Omental fat pad (tissue), 3 donors: ENCODE measurements at regions not wholly inside any gene's neighbourhood (a gene's known extent, or its start where the extent isn't known, plus 50 kb on each side); places are given as distances from the start of the nearest gene placed in this dataset.

Source experiments
- ATAC-seq: fragments of 150-250 bp; one replicate; pipeline ENCODE4 v1.9.1; 2016; ENCODE audit warnings: mild to moderate bottlenecking, moderate library complexity; ENCODE audit not compliant: low FRiP score
- DNase-seq: peaks from one replicate; pipeline ENCODE4 v3.0.0-alpha.2; 2019; ENCODE audit warnings: low spot score
- TF ChIP-seq, protein P1 (sequence below), 3 donors: fragments of 450-650 bp; IDR thresholded peaks; one replicate each; pipeline ENCODE4 v1.5.1; 2016 to 2017; ENCODE audit warnings: antibody characterized with exemption in 3 of 3, mild to moderate bottlenecking in 3 of 3, moderate library complexity in 2 of 3

DNA sequence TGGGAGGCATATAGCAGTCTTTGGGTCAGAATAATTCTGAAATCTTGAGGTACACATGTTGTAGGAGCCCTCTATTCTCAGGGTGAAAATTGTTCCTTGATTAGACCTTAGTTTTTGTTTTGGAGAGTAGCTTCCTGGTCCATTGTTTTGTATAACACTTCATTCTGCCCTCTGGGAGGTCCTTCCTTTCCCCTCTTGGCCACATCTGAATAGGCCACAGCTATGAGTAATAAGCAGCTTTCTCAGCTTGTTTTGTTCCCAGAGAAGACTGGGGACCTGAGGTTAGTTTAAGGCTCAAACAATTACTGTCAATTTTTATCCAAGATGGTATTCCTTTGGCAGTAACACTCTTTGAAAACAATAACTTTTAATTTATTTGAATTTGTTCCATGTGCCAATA is 72.6 kb upstream of the NOL4 start:
- TF ChIP-seq, protein P1, sequence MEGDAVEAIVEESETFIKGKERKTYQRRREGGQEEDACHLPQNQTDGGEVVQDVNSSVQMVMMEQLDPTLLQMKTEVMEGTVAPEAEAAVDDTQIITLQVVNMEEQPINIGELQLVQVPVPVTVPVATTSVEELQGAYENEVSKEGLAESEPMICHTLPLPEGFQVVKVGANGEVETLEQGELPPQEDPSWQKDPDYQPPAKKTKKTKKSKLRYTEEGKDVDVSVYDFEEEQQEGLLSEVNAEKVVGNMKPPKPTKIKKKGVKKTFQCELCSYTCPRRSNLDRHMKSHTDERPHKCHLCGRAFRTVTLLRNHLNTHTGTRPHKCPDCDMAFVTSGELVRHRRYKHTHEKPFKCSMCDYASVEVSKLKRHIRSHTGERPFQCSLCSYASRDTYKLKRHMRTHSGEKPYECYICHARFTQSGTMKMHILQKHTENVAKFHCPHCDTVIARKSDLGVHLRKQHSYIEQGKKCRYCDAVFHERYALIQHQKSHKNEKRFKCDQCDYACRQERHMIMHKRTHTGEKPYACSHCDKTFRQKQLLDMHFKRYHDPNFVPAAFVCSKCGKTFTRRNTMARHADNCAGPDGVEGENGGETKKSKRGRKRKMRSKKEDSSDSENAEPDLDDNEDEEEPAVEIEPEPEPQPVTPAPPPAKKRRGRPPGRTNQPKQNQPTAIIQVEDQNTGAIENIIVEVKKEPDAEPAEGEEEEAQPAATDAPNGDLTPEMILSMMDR (IDR thresholded peaks at IDR 0.05) = no peak
- DNase-seq (no peak), ATAC-seq (no peak)

DNA sequence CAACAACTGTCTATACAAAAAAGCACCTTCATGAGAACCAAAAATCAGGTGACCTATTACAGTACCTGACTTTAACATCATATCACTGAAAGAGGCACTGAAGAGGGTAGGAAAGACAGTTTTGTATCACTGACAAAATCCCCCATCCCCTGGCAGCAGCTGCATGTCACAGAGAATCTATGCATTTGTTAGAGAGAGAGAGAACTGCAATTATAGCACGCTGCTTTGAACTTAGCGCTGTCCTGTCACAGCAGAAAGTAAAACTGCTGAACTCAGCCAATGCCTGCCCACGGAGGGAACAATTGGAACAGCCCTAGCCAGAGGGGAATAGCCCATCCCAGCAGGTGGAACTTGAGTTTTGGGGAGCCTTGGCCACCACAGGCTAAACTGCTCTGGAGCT is 75.1 kb upstream of the NOL4 start:
- TF ChIP-seq, protein P1 (IDR thresholded peaks at IDR 0.05) = no peak
- DNase-seq (no peak), ATAC-seq (no peak)

DNA sequence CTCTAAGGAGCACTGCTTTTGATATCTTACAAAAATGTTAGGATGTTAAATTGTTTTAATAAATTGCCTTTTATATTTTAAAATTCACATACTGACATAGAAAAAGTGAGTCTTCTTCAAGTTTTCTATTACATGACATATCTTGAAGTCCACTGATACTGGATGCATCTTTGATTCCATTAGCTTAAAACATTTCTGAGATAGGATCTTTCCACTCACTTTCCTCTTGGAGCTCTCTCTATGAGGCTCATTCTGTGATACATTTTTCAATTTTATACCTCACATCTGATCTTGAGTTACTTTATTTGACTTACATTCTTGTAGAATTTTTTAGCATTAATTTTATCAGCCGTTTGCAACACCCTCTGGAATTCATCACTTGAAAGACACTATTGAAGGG is 86.8 kb upstream of the NOL4 start:
- TF ChIP-seq, protein P1 (IDR thresholded peaks at IDR 0.05) = no peak
- DNase-seq (no peak), ATAC-seq (no peak)

DNA sequence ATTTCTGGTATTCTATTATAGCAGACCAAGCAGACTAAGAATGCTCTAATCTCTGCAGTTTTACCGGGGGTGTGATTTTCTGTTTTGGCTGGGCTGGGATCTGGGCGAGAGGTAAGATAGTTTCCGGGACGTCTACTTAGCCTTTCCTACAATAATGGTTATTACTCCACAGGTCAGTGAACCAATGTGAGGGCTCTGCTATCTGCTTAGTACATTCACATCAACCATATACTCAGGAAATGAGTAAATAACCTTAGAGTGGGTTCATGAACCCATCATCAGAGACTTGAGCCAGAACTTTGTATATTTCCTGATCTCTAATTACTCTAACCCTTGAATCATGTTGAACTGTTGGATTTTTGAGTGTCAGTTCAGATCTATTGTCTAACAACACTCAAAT is 90.1 kb upstream of the NOL4 start:
- TF ChIP-seq, protein P1 (IDR thresholded peaks at IDR 0.05) = no peak
- DNase-seq = no peak
- no peak for ATAC-seq

DNA sequence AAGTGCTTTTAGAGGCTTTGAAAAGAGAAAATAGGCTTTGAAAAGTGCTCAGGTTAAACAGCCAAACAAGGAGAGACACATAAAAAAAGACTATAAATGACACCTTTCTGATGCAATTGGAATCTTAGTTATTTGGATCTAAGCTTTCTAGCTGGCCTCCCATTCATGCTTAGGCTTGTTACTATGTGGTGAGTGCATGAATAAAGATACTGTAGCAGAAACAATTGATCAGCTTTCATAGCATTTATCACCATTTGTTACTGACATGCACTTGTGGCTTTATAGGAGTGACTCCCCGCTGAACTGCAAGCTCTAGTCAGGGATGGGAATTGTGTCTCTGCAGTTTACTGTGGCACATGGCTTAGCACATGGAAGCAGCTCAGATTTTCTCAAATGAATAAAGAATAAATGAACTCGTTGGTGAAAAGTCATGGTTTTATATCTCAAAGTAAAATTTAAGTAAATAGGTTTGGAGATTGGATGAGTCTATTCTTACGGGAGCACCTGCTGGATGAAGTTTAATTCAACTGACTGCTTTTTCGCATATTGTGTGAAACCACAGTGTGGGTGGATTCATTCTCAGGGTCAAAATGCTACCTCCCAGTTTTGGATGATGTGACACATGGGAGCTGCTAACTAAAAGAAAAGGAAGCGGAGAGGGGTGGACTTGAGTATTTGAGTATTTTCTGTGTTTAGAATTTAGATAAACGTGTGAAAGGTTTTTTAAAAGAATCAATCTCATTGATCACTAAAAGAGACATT is 91.1 kb upstream of the NOL4 start:
- TF ChIP-seq, protein P1 (IDR thresholded peaks at IDR 0.05) = no peak
- DNase-seq = no peak
- ATAC-seq = no peak

DNA sequence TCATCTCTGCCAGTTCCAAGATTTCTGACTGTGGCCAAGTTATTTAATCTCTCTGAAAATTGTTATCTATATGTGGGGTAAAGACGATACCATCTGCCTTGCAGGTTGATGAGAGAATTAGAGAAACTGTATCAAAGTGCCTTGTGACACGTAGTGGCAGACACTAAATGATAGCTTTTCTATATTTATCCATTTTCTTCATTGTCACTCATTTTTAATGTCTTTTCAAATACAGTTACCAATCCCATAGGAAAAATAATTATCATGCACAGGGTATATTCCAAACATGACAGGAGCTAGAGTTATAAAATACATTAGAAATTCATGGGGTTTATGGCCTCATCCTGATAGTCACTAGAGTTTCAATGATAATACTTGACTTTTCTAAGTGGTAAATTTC is 95.6 kb upstream of the NOL4 start:
- ATAC-seq (no peak), DNase-seq (no peak)
- TF ChIP-seq, protein P1 (IDR thresholded peaks at IDR 0.05) = no peak

DNA sequence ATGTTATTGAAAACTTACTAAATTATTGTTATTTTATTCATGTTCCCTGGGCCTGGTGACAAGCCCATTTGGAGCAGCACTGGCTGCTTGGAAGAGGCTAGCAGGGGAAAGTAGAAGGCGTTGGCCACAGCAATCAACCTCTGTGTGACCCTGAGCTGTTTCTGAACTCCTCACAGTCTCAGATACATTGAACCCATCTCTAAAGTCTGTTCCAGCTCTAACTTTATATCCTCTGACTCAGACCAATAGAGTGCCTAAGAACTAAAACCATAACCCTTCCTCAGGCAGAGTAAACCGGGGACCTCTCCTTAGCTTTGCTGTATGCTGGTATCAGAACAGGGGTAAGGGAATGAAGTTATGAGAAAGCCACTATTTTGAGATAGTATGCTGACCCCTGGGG is 96.4 kb upstream of the NOL4 start:
- TF ChIP-seq, protein P1 (IDR thresholded peaks at IDR 0.05) = no peak
- no peak for ATAC-seq

More for the DNA sequence above, 96.4 kb upstream of the NOL4 start:
- DNase-seq = no peak
